ENCODE measurements at regions not wholly inside any gene's neighbourhood (a gene's known extent, or its start where the extent isn't known, plus 50 kb on each side); places are given as distances from the start of the nearest gene placed in this dataset.

DNA sequence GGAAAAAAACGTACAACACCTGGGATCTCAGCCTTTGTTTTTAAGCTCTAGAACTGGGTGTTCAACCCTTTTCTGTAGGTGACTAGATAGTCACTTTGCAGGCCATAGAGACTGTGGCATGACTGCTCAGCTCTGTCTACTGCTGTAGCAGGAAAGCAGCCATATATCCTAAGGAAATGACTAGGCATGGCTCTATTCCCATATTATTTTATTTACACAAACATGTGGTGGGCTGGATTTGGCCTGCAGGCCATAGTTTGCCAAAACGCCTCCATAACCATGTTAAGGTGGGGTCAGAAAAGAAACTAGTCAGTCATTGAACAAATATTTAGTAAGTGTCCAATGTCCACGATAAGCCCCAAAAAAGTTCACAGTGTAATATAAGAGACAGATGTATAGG, 452.5 kb downstream of the MCTP2 start:
- DNase-seq: no peak
- Histone ChIP-seq H3K4me1 (no peaks in the 10 kb centered on the region), H3K27me3 (no peaks in the 10 kb centered on the region), H3K27ac (no peak overlapping the region), H3K4me3 (no peak overlapping the region), H3K36me3 (no peaks in the 10 kb centered on the region), H3K9me3 (replicated peaks) (no peaks in the 10 kb centered on the region)

DNA sequence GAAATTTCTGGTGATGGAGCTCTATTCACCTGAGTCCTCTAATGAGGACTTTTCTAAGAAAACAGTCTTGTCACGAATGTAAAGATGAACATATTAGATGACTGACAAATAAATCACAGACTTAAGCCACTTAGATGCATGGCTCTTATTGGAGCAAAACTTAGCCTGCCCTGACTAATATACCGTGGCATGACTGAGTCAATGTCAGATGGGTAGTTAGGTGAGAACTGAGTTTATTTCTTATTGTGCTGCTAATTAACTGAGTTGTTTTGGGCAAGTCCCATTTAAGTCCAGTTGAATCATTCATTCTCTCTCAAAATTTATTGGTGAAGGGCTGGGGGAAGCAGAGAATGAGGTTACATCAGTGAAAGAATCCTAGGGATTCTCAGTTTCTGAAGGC, 459.8 kb downstream of the MCTP2 start:
- Histone ChIP-seq H3K4me1 (no peaks in the 10 kb centered on the region; the same call in 1 of the 2 replicates), H3K4me3 (no peak overlapping the region), H3K36me3 (no peaks in the 10 kb centered on the region), H3K9me3 (replicated peaks) (no peaks in the 10 kb centered on the region), H3K27me3 (no peaks in the 10 kb centered on the region), H3K27ac (no peak overlapping the region)
- DNase-seq: no peak

DNA sequence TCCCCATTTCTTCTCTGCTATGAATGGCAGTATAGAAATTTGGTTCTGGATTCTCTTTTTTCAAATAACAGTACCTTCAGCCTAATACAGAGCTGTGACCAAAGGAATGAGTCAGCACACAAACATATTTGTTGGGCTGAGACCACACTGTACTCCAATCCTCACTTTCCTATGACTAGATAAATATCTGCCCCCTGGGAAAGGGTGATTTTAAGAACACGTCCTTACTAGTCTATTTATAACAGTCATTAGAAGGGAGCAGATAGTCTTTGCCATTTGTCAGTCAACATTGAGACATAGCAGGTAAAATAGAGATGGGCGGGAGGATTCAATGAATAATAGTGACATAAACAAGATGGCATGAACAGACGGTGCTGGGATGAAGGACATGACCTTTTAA, 461.3 kb downstream of the MCTP2 start:
- no peaks in the 10 kb centered on the region; the same call in 1 of the 2 replicates for H3K4me1 ChIP-seq
- DNase-seq: no peak
- H3K9me3 ChIP-seq (replicated peaks): no peaks in the 10 kb centered on the region
- no peak overlapping the region for H3K4me3 ChIP-seq
- H3K27me3 ChIP-seq: no peaks in the 10 kb centered on the region
- H3K27ac ChIP-seq: no peak overlapping the region
- no peaks in the 10 kb centered on the region for H3K36me3 ChIP-seq

DNA sequence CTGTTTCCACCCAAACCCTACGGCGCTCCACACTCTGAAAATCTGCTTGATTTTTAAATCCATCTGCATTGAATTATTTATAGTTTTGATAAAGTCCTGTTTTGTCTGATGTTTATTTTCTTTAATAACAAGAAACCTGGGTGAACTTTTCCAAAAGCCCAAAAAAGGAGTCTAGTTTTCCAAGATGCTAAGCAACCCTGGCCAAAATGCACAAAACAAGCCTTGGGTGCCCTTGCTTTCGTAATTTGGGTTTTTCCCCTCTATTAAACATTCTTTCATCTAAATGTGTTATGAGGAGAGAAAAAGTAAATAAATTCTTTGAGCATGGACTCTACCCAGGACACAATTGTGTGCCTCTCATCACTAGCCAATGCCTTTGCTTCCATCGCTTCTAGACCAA, 468.9 kb downstream of the MCTP2 start:
- H3K27me3 ChIP-seq: no peaks in the 10 kb centered on the region
- H3K4me3 ChIP-seq: no peak overlapping the region
- no peaks in the 10 kb centered on the region for H3K36me3 ChIP-seq
- DNase-seq: no peak
- no peaks in the 10 kb centered on the region for H3K4me1 ChIP-seq
- H3K9me3 ChIP-seq (replicated peaks): no peaks in the 10 kb centered on the region; the same call in 1 of the 2 replicates
- H3K27ac ChIP-seq: no peak overlapping the region

DNA sequence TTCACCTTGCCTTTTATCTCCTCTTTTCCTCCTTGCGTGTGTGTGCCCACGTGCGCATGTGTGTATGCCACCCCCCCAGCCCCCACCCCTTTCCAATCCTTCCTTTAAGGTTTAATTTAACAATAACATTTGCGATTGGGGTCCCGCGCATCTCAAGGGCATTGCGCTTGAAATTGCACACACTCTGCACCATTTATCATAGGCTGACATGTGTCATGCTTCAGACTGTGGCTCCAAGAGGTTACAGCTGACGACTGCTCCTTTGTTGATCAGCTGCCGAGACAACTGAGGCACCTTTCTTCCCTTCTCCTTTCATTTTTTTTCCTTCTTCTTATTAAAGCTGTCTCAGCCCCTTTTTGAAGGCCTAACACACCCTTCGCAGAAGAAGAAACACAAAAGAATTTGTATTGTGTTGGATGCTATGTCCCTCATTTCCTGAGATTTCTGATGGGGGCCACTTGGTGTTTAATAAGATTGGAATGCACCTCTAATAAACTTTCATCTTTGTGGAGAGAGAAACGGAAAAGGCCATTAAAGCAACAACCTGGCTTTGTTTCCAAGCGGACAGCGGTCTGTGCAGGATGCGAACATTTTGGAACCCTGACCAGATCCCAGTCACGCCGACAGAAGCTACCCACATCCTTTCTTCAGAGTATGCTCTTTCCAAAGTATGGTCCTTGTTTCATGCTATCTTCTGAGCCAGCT, 470.1 kb downstream of the MCTP2 start:
- Histone ChIP-seq H3K9me3 (replicated peaks) (no peaks in the 10 kb centered on the region; the same call in 1 of the 2 replicates), H3K27me3 (no peaks in the 10 kb centered on the region), H3K36me3 (no peaks in the 10 kb centered on the region), H3K4me3 (no peak overlapping the region), H3K4me1 (no peaks in the 10 kb centered on the region), H3K27ac (no peak overlapping the region)
- no peak for DNase-seq

- Histone ChIP-seq H3K4me3 (no peak overlapping the region), H3K27me3 (no peaks in the 10 kb centered on the region), H3K27ac (no peak overlapping the region), H3K9me3 (replicated peaks) (no peaks in the 10 kb centered on the region; the same call in 1 of the 2 replicates), H3K4me1 (no peaks in the 10 kb centered on the region), H3K36me3 (no peaks in the 10 kb centered on the region)
- DNase-seq: no peak
Observed at GRCh38 chr15:94703596-94703995, 472.2 kb downstream of the MCTP2 start.

DNA sequence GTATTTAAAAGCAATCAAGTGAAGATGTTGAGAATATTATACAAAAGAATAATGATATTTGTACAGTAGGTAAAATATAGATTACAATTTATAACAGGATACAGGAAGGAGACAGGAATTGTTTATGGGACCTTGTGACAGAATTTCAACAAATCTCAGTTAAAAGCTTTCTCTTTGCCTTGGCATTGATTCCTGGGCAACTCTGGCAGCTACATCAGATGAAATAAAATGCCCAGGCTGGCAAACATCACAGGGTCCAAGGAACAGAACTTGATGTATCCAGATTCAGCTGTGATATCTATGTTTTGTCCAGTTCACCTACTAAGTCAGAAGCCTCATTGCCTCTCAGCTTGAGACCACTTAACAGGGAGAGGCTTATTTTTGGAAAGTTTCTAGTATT, 473.1 kb downstream of the MCTP2 start:
- DNase-seq: no peak
- no peaks in the 10 kb centered on the region for H3K27me3 ChIP-seq

DNA sequence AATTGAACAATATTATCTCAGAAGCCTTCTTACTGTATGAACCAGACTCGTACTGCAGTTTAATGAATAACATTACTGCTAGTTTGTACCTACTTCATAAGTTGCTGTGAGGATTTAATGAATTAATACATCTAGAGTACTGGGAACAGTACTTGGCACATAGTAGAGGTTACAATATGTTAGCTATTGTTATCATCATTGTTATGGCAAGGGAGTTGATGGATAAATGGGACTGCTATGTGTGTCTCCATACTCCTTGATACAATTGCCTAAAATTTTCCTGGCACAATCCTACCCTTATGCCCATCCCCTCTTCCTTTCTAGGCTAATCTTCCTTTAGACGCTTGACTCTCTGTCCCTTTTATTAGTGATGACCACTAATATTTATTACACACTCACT, 473.6 kb downstream of the MCTP2 start:
- H3K4me3 ChIP-seq: no peak overlapping the region

More for the DNA sequence above, 473.1 kb downstream of the MCTP2 start:
- Histone ChIP-seq H3K27ac (no peak overlapping the region), H3K4me1 (no peaks in the 10 kb centered on the region), H3K9me3 (replicated peaks) (no peaks in the 10 kb centered on the region; the same call in 1 of the 2 replicates), H3K36me3 (no peaks in the 10 kb centered on the region), H3K4me3 (no peak overlapping the region)

DNA sequence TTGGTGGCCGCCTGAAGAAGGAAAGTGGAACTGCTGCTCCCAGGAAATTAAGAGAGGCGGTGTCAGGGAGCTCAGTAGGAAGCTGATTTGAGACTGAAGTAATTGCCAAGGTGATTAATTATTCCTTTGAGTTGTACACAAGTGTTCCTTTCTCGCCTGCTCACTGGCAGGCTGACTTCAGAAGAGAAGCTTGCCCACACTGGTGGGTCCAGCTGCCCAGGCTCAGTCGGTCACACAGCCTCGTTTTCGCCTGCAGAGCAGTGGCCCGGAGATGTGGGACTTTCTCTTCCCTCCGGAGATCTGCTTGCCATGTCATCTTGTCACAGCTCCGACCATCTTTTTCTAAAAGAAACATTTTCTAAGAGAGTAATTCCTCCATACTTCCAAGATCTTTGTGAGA, 478.0 kb downstream of the MCTP2 start:
- Histone ChIP-seq H3K9me3 (replicated peaks) (no peaks in the 10 kb centered on the region), H3K4me3 (no peak overlapping the region), H3K27me3 (no peaks in the 10 kb centered on the region), H3K36me3 (no peaks in the 10 kb centered on the region), H3K27ac (no peak overlapping the region), H3K4me1 (no peaks in the 10 kb centered on the region)
- DNase-seq: no peak

More for the DNA sequence above, 473.6 kb downstream of the MCTP2 start:
- Histone ChIP-seq H3K27me3 (no peaks in the 10 kb centered on the region), H3K4me1 (no peaks in the 10 kb centered on the region), H3K36me3 (no peaks in the 10 kb centered on the region), H3K9me3 (replicated peaks) (no peaks in the 10 kb centered on the region; the same call in 1 of the 2 replicates), H3K27ac (no peak overlapping the region)
- DNase-seq: no peak

DNA sequence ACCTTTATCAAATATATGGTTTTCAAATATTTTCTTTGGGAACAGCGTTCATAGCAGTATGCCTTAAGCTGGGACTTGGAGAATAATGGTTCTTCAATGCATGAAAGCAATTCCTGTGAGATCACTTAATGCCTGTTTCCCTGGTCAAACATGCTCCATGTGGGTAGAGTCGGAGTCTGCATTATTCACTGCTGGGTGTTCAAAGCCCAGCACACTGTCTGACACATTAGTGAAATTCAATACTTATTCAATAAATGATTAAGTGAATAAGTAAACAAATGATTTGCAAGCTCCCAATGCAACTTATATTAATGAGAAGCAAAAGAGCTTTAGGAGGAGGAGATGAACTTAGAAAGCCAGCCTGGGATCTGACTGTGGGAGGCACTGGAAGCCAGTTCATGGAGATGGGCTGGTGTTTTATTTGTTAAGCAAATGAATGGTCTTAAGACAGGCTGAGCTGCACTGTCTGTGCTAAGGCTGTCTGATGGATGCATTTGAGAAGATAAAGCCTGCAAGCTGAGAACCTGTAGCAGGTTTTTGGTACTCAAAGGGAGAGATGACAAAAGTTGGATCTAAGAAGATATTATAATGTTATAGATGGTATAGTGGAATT, 490.8 kb downstream of the MCTP2 start:
- no peaks in the 10 kb centered on the region for H3K36me3 ChIP-seq
- H3K9me3 ChIP-seq (replicated peaks): no peaks in the 10 kb centered on the region
- no peaks in the 10 kb centered on the region for H3K27me3 ChIP-seq
- H3K4me1 ChIP-seq: no peaks in the 10 kb centered on the region
- no peak for DNase-seq
- no peak overlapping the region for H3K27ac ChIP-seq
- no peak overlapping the region for H3K4me3 ChIP-seq

- Histone ChIP-seq H3K27ac (no peak overlapping the region), H3K27me3 (no peaks in the 10 kb centered on the region), H3K4me1 (no peaks in the 10 kb centered on the region), H3K36me3 (no peaks in the 10 kb centered on the region), H3K9me3 (replicated peaks) (no peaks in the 10 kb centered on the region), H3K4me3 (no peak overlapping the region)
- no peak for DNase-seq
Observed at GRCh38 chr15:94723801-94724200, 492.4 kb downstream of the MCTP2 start.

DNA sequence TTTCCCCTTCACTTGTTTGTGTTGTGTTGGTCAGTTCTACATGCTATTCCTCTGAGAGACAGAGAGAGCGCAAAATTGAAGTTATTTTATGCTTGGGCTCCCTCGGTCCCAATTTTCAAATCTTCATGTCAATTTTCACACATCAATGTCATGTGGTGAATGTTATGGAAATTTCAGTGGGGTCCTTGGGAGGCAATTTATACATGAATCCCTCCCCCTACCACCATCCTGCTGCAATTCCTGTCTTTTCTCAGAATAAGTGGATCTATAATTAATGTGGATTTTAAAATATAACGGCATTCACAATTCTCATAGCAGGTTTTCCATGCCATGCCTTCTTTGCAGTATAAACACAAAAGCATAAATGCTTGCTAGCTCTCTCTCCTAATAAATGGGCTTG, 499.9 kb downstream of the MCTP2 start:
- H3K4me1 ChIP-seq: no peaks in the 10 kb centered on the region
- no peak overlapping the region for H3K4me3 ChIP-seq
- no peaks in the 10 kb centered on the region for H3K27me3 ChIP-seq
- no peak for DNase-seq
- no peaks in the 10 kb centered on the region for H3K9me3 ChIP-seq (replicated peaks)
- H3K27ac ChIP-seq: no peak overlapping the region
- no peaks in the 10 kb centered on the region for H3K36me3 ChIP-seq

DNA sequence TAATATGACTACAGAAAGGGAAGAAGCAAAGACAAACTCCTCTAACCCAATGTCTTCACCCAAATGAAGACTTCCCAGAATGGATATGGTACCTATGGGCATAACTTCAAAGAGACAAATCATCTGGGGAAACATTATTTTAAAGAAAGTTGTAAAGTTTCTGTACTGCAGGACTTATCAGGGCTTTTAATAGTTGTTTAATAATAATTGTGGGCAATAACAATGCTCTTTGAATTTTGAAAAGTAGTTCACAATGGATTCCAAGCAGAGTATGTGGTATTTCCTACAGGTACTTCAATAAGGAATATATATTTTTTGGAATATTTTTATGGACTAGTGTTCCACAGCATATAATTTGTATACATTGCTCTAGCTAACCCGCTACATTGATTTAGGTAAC, 503.1 kb downstream of the MCTP2 start:
- Histone ChIP-seq H3K27ac (no peak overlapping the region), H3K27me3 (no peaks in the 10 kb centered on the region), H3K4me1 (no peaks in the 10 kb centered on the region), H3K4me3 (no peak overlapping the region), H3K9me3 (replicated peaks) (no peaks in the 10 kb centered on the region), H3K36me3 (no peaks in the 10 kb centered on the region)
- DNase-seq: no peak

DNA sequence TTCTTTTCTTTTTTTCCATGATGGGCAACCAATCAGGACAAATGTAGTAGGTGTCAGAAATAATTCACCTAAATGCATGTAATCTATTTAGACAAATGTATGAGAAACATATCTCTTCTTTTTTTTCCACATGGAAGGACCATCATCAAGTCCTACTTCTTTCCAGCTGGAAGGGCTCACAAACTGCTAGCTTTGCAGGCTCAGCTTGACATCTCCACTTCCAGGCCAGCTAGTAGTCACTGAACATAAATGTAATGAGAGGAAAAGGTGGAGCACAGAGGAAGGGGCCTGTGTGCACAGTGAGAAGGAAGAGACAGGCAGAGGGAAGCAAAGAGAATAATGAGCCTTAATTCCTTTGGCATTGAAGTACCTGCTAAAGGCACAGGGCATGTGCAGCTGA, 504.9 kb downstream of the MCTP2 start:
- no peaks in the 10 kb centered on the region for H3K4me1 ChIP-seq

GRCh38 chr15:94739639-94740038, 508.3 kb downstream of the MCTP2 start:
- Histone ChIP-seq H3K27ac (no peak overlapping the region), H3K9me3 (replicated peaks) (no peaks in the 10 kb centered on the region), H3K27me3 (no peaks in the 10 kb centered on the region), H3K4me3 (no peak overlapping the region), H3K4me1 (no peaks in the 10 kb centered on the region), H3K36me3 (no peaks in the 10 kb centered on the region)
- no peak for DNase-seq

More for the DNA sequence above, 504.9 kb downstream of the MCTP2 start:
- Histone ChIP-seq H3K36me3 (no peaks in the 10 kb centered on the region), H3K27ac (no peak overlapping the region), H3K4me3 (no peak overlapping the region), H3K9me3 (replicated peaks) (no peaks in the 10 kb centered on the region), H3K27me3 (no peaks in the 10 kb centered on the region)
- no peak for DNase-seq

DNA sequence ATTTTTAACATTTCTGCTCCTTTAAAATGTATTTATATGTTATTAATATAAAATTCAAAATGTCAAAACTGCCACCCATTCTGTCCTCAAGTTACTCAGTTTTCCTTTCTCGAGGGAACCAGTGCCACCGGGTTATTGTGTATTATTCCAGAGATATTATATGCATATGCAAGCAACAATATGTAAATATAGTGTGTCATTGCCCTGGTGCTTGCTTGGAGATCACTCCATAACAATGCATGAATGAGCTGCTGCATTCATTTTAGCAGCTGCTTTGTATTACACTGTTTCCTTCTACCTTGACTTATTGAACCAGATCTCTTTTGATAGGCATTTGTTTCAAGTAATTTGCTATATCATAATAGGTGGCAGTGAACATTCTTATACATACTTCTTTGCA, 509.1 kb downstream of the MCTP2 start:
- Histone ChIP-seq H3K36me3 (no peaks in the 10 kb centered on the region), H3K27ac (no peak overlapping the region)
- no peak for DNase-seq

More for the DNA sequence above, 509.1 kb downstream of the MCTP2 start:
- H3K4me1 ChIP-seq: no peaks in the 10 kb centered on the region
- H3K27me3 ChIP-seq: no peaks in the 10 kb centered on the region
- H3K4me3 ChIP-seq: no peak overlapping the region
- H3K9me3 ChIP-seq (replicated peaks): no peaks in the 10 kb centered on the region
